HEK293T (cell line): ENCODE measurements at regions not wholly inside any gene's neighbourhood (a gene's known extent, or its start where the extent isn't known, plus 50 kb on each side); places are given as distances from the start of the nearest gene placed in this dataset.

Experiments
- CTCF ChIA-PET: fragments of 350-600 bp; formaldehyde crosslinking; extraction: SDS; loops from one replicate; lab custom pipeline; 2021; ENCODE audit warnings: antibody characterized with exemption, inconsistent platforms; lab: Yijun Ruan, JAX
- POLR2A ChIA-PET: fragments of 350-600 bp; formaldehyde crosslinking; extraction: SDS; loops from one replicate; lab custom pipeline; 2020; ENCODE audit warnings: antibody characterized with exemption, inconsistent platforms; lab: Yijun Ruan, JAX
- DNase-seq: peaks from one replicate; pipeline ENCODE4 v3.0.0; 2012; ENCODE audit warnings: mixed read lengths; ENCODE audit errors: extremely low spot score
- ARNT ChIP-seq: fragments of 450-650 bp; IDR thresholded peaks from 2 replicates; pipeline ENCODE4 v1.6.1; 2017; ENCODE audit warnings: mild to moderate bottlenecking
- BHLHE40 ChIP-seq: fragments of 450-650 bp; IDR thresholded peaks from 2 replicates; pipeline ENCODE4 v1.6.1; 2016; ENCODE audit warnings: mild to moderate bottlenecking, moderate library complexity, borderline replicate concordance
- CTBP1 ChIP-seq: fragments of 450-650 bp; IDR thresholded peaks from 2 replicates; pipeline ENCODE4 v1.6.1; 2016; ENCODE audit warnings: borderline replicate concordance
- ELF4 ChIP-seq: fragments of 450-650 bp; IDR thresholded peaks from 2 replicates; pipeline ENCODE4 v1.6.1; 2017; ENCODE audit warnings: antibody characterized with exemption
- FOXA1 ChIP-seq: fragments of 450-650 bp; IDR thresholded peaks from 2 replicates; pipeline ENCODE4 v1.6.1; 2016; ENCODE audit warnings: mild to moderate bottlenecking
- FOXK2 ChIP-seq: fragments of 450-650 bp; IDR thresholded peaks from 2 replicates; pipeline ENCODE4 v1.6.1; 2016; ENCODE audit warnings: mild to moderate bottlenecking
- FOXM1 ChIP-seq: fragments of 450-650 bp; IDR thresholded peaks from 2 replicates; pipeline ENCODE4 v1.6.1; 2017; ENCODE audit warnings: mild to moderate bottlenecking, borderline replicate concordance
- HDGF ChIP-seq: fragments of 450-650 bp; IDR thresholded peaks from 2 replicates; pipeline ENCODE4 v1.6.1; 2017; ENCODE audit warnings: antibody characterized with exemption, borderline replicate concordance
- L3MBTL2 ChIP-seq: fragments of 450-650 bp; conservative IDR thresholded peaks from 2 replicates; pipeline ENCODE4 v1.6.1; 2016; ENCODE audit warnings: mild to moderate bottlenecking
- LEF1 ChIP-seq: fragments of 450-650 bp; IDR thresholded peaks from 2 replicates; pipeline ENCODE4 v1.6.1; 2017; ENCODE audit warnings: mild to moderate bottlenecking, borderline replicate concordance
- NFRKB ChIP-seq: fragments of 450-650 bp; IDR thresholded peaks from 2 replicates; pipeline ENCODE4 v1.6.1; 2016; ENCODE audit warnings: mild to moderate bottlenecking, moderate library complexity
- PKNOX1 ChIP-seq: fragments of 450-650 bp; IDR thresholded peaks from 2 replicates; pipeline ENCODE4 v1.6.1; 2016
- SP1 ChIP-seq: fragments of 450-650 bp; IDR thresholded peaks from 2 replicates; pipeline ENCODE4 v1.6.1; 2017
- SUZ12 ChIP-seq: fragments of 450-650 bp; IDR thresholded peaks from 2 replicates; pipeline ENCODE4 v1.6.1; 2016; ENCODE audit warnings: mild to moderate bottlenecking
- TARDBP ChIP-seq: fragments of 450-650 bp; IDR thresholded peaks from 2 replicates; pipeline ENCODE4 v1.6.1; 2016
- ZNF384 ChIP-seq: fragments of 450-650 bp; IDR thresholded peaks from 2 replicates; pipeline ENCODE4 v1.6.1; 2016

GRCh38 chr2:35794796-35795450 is 560.7 kb upstream of the CRIM1 start:
- ChIA-PET POLR2A (no interaction called here), CTCF (no interaction called here)
- TF ChIP-seq ELF4 (no peak), FOXM1 (no peak), NFRKB (no peak), ZNF384 (no peak), PKNOX1 (no peak), FOXA1 (no peak), ARNT (no peak), CTBP1 (no peak), L3MBTL2 (no peak), TARDBP (no peak), SP1 (no peak), FOXK2 (no peak), SUZ12 (no peak), HDGF (no peak), LEF1 (no peak), BHLHE40 (no peak)
- no peak for DNase-seq

DNA sequence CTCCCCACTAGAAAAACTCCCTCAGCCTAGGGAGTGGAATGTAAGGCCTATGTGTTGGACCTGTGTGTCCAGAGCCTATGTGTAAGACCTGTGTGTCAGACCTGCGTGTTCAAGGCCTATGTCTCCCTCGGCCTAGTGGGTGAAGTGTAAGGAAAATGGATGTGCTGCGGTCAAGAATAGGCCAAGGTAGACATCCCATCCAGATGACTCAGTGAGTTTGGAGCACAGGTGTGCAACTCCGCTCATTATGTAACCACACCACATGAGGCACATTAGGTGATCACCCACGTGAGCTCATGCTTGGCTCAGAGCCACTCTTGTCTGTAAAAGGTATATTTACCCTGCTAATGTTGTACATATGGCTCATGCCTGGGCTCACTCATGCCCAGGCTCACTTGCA is 565.3 kb upstream of the CRIM1 start:
- TF ChIP-seq TARDBP (no peak), BHLHE40 (no peak), FOXK2 (no peak), FOXM1 (no peak), L3MBTL2 (no peak), PKNOX1 (no peak), NFRKB (no peak), ZNF384 (no peak), FOXA1 (no peak), SUZ12 (no peak), ARNT (no peak), SP1 (no peak), CTBP1 (no peak), HDGF (no peak), ELF4 (no peak), LEF1 (no peak)
- ChIA-PET POLR2A (no interaction called here), CTCF (no interaction called here)
- DNase-seq: no peak

GRCh38 chr2:35788543-35788942 is 567.0 kb upstream of the CRIM1 start:
- ChIA-PET POLR2A (no interaction called here), CTCF (no interaction called here)
- no peak for DNase-seq
- TF ChIP-seq NFRKB (no peak), LEF1 (no peak), L3MBTL2 (no peak), CTBP1 (no peak), PKNOX1 (no peak), BHLHE40 (no peak), FOXK2 (no peak), ELF4 (no peak), ARNT (no peak), SP1 (no peak), SUZ12 (no peak)

GRCh38 chr2:35787302-35788031 is 568.1 kb upstream of the CRIM1 start:
- DNase-seq: no peak
- ChIA-PET CTCF (no interaction called here), POLR2A (no interaction called here)
- TF ChIP-seq L3MBTL2 (no peak), ELF4 (no peak), PKNOX1 (no peak), BHLHE40 (no peak), SUZ12 (no peak), NFRKB (no peak), FOXK2 (no peak), TARDBP (no peak)

GRCh38 chr2:35785564-35785963 is 570.0 kb upstream of the CRIM1 start:
- ChIA-PET CTCF (no interaction called here), POLR2A (no interaction called here)
- DNase-seq: no peak
- TF ChIP-seq SP1 (no peak), ARNT (no peak), FOXK2 (no peak)

DNA sequence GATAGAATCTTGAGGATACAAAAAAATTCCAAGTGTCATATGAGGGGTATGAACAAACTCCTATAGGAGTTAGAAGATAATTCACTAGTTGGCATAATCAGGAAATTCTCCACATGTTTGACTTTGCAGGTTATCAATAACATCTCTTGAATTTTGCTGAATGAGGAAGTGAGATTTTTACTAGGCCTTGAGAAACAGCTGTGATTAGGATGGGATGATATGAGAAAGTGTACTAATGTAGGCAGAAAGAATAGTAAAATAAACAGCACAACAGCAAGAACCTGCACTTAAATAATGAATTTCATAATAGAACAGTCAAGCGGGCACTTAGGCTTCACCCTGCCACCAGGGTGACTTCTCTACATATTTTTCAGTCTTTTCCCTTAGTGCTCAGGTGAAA is 570.8 kb upstream of the CRIM1 start:
- ChIA-PET POLR2A (no interaction called here), CTCF (no interaction called here)
- TF ChIP-seq HDGF: no peak
- no peak for TF ChIP-seq BHLHE40
- DNase-seq: no peak
